ENCODE measurements at regions not wholly inside any gene's neighbourhood (a gene's known extent, or its start where the extent isn't known, plus 50 kb on each side); places are given as distances from the start of the nearest gene placed in this dataset.

- TF ChIP-seq CTCF (conservative IDR thresholded peaks at IDR 0.05 in 1 of 2, IDR thresholded peaks at IDR 0.05 in 1 of 2; ENCODE audit: low read depth in 1 of 2, low read length in 2 of 2), result no peak
- no peak for TF ChIP-seq EZH2 (IDR thresholded peaks at IDR 0.05; ENCODE audit: low read length, missing control alignments)
Measured at GRCh38 chr6:92121228-92121627, 1298.1 kb downstream of the EPHA7 start.

Data from fibroblast of lung (primary cell).